ENCODE measurements at regions not wholly inside any gene's neighbourhood (a gene's known extent, or its start where the extent isn't known, plus 50 kb on each side); places are given as distances from the start of the nearest gene placed in this dataset.

DNA sequence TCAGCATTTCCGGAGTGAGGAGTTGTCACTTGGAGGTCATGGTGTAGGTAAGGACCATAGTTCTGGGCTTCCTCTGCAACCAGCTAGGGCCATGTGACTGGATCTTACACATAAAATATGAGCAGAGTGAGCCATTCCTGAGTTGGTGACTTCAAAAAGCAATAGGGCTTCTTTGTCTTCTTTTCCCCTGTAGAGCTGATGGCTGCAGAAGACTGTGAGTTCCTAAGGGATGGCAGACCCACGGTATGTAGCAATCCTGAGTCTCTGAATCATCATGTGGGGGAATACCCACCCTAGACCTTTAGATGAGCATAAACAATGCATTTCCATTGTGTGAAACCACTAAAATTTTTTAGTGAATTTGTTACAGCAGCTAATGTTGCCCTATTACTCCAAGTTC lies 151.1 kb upstream of the TBX3 start (continued):
- TF ChIP-seq BCL11A (IDR thresholded peaks at IDR 0.05; ENCODE audit: low read depth in 2 of 2, low read length in 2 of 2) (no peak), RNF2 (IDR thresholded peaks at IDR 0.05; ENCODE audit: borderline replicate concordance, low read depth, low read length, missing control alignments, poor library complexity, severe bottlenecking) (no peak), CEBPB (IDR thresholded peaks at IDR 0.05; ENCODE audit: low read depth, low read length) (no peak), TAF1 (IDR thresholded peaks at IDR 0.05; ENCODE audit: low read depth, low read length) (no peak), JUND (IDR thresholded peaks at IDR 0.05; ENCODE audit: low read length) (no peak)

Measured in H1 (cell line).